Keratinocyte (primary cell): ENCODE measurements at regions not wholly inside any gene's neighbourhood (a gene's known extent, or its start where the extent isn't known, plus 50 kb on each side); places are given as distances from the start of the nearest gene placed in this dataset.

Experiments
- DNase-seq: peaks from one replicate; pipeline ENCODE4 v3.0.0-alpha.2; 2011; ENCODE audit warnings: low read depth, missing footprints, low spot score
- FAIRE-seq: peaks from 2 replicates; lab custom pipeline; 2011; peaks lifted over from hg19 to GRCh38; lab: Jason Lieb, UNC
- H2AFZ ChIP-seq: 2 replicates; pipeline ENCODE4 v1.6.0; 2012; ENCODE audit warnings: low read length, control low read depth, inconsistent platforms; ENCODE audit not compliant: control insufficient read depth
- H3K27ac ChIP-seq: 2 replicates; pipeline ENCODE4 v1.5.1; 2011; ENCODE audit warnings: low read length; ENCODE audit not compliant: control insufficient read depth, insufficient read depth
- H3K27me3 ChIP-seq: 3 replicates; pipeline ENCODE4 v1.6.0; 2011; ENCODE audit warnings: low read length; ENCODE audit not compliant: control insufficient read depth, insufficient read depth; ENCODE audit errors: extremely low read depth
- H3K36me3 ChIP-seq, 2 experiments: 2 replicates in 1 of 2; 3 replicates in 1 of 2; pipeline ENCODE4 v1.5.1; 2011; ENCODE audit warnings: low read length in 2 of 2, mild to moderate bottlenecking in 1 of 2; ENCODE audit not compliant: control insufficient read depth in 2 of 2, insufficient read depth in 2 of 2; ENCODE audit errors: extremely low read depth in 1 of 2
- H3K4me1 ChIP-seq: 3 replicates; pipeline ENCODE4 v1.5.1; 2011; ENCODE audit warnings: low read length; ENCODE audit not compliant: control insufficient read depth, insufficient read depth; ENCODE audit errors: extremely low read depth
- H3K4me2 ChIP-seq: 3 replicates; pipeline ENCODE4 v1.6.0; 2011; ENCODE audit warnings: low read depth, low read length; ENCODE audit not compliant: control insufficient read depth, insufficient read depth; ENCODE audit errors: extremely low read depth
- H3K4me3 ChIP-seq, 3 experiments: fragments of 200-600 bp in 1 of 3; sonication (generic) in 1 of 3; 2 replicates in 2 of 3; 3 replicates in 1 of 3; pipeline ENCODE4 v1.5.1; 2011 to 2016; ENCODE audit warnings: low read length in 3 of 3, mild to moderate bottlenecking in 3 of 3, control low read depth in 2 of 3, inconsistent platforms in 1 of 3, low read depth in 1 of 3, mixed read lengths in 1 of 3, mixed run types in 1 of 3, moderate library complexity in 1 of 3; ENCODE audit not compliant: control insufficient read depth in 2 of 3, insufficient read depth in 2 of 3; ENCODE audit errors: extremely low read depth in 1 of 3
- H3K79me2 ChIP-seq: 2 replicates; pipeline ENCODE4 v1.6.0; 2012; ENCODE audit warnings: low read length; ENCODE audit not compliant: control insufficient read depth, insufficient read depth
- H3K9ac ChIP-seq: 3 replicates; pipeline ENCODE4 v1.6.0; 2011; ENCODE audit warnings: low read length; ENCODE audit not compliant: control insufficient read depth, insufficient read depth; ENCODE audit errors: extremely low read depth
- H3K9me1 ChIP-seq: 3 replicates; pipeline ENCODE4 v1.6.0; 2011; ENCODE audit warnings: low read length; ENCODE audit not compliant: control insufficient read depth, insufficient read depth; ENCODE audit errors: extremely low read depth
- H3K9me3 ChIP-seq: 2 replicates; pipeline ENCODE4 v1.5.1; 2012; ENCODE audit warnings: low read depth, low read length; ENCODE audit not compliant: control insufficient read depth
- H4K20me1 ChIP-seq: 3 replicates; pipeline ENCODE4 v1.6.0; 2011; ENCODE audit warnings: low read length; ENCODE audit not compliant: control insufficient read depth, insufficient read depth; ENCODE audit errors: extremely low read depth
- CTCF ChIP-seq, 3 experiments: IDR thresholded peaks in 1 of 3; conservative IDR thresholded peaks in 1 of 3; optimal IDR thresholded peaks in 1 of 3; 2 replicates in 2 of 3; 3 replicates in 1 of 3; pipeline versions ENCODE3 to v1.5.1; 2011; ENCODE audit warnings: low read length in 3 of 3, mild to moderate bottlenecking in 3 of 3, moderate library complexity in 2 of 3, control low read depth in 1 of 3, inconsistent platforms in 1 of 3; ENCODE audit not compliant: insufficient read depth in 2 of 3; ENCODE audit errors: extremely low read depth in 1 of 3
- EZH2 ChIP-seq: IDR thresholded peaks from one replicate; pipeline ENCODE4 v1.6.1; 2012; ENCODE audit warnings: inconsistent platforms, mild to moderate bottlenecking, low read length, moderate library complexity
- dilution Hi-C: fragments of 300-500 bp; cut with MboI; formaldehyde crosslinking; loops from one replicate; pipeline ENCODE4 v1.7.0; 2020; ENCODE audit warnings: low sequenced_read_pairs; ENCODE audit not compliant: extremely low pct_ligation_motif_present

DNA sequence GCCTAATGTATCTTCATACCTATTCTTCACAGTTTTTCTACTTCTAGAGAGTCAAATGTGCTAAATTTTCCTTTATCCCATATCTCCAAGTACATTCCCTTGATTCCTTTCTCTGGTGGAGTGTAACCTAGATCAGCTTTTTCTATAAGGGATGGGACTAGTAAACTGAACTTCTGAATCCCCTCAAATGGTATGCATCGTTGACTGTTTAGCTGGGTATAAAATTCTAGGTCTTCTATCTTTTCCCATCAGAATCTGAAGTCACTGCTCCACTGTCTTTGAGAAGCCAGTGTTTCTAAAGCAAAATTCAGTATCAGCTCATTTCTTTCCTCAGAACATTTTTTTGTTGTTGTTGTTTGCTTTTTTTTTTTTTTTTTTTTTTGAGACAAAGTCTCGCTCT, 1256.8 kb downstream of the BRD1 start:
- no peak overlapping the region for H3K4me3 ChIP-seq
- peaks cover 14% of the 10 kb centered on the region for H3K9me3 ChIP-seq
- DNase-seq (no peak), FAIRE-seq (no peak)
- H3K27me3 ChIP-seq = peaks cover 12% of the 10 kb centered on the region
- H3K4me2 ChIP-seq = no peak overlapping the region
- TF ChIP-seq EZH2 = no peak
- no peak for TF ChIP-seq CTCF (optimal IDR thresholded peaks at IDR 0.05 in 1 of 3, IDR thresholded peaks at IDR 0.05 in 1 of 3, conservative IDR thresholded peaks at IDR 0.05 in 1 of 3; ENCODE audit: extremely low read depth in 1 of 3, insufficient read depth in 2 of 3, low read length in 3 of 3)
- dilution Hi-C loops = no loop called here
- no peaks in the 10 kb centered on the region for H3K9me1 ChIP-seq
- no peak overlapping the region for H3K9ac ChIP-seq
- H4K20me1 ChIP-seq = no peaks in the 10 kb centered on the region
- no peak overlapping the region for H2AFZ ChIP-seq
- no peaks in the 10 kb centered on the region for H3K36me3 ChIP-seq
- no peaks in the 10 kb centered on the region for H3K4me1 ChIP-seq
- H3K79me2 ChIP-seq = no peaks in the 10 kb centered on the region
- no peak overlapping the region for H3K27ac ChIP-seq

- H3K4me3 ChIP-seq = no peak overlapping the region
These were observed 1258.0 kb downstream of the BRD1 start for GRCh38 chr22:48569476-48570233.

More at GRCh38 chr22:48569476-48570233, 1258.0 kb downstream of the BRD1 start:
- H3K27me3 ChIP-seq = peaks cover 7% of the 10 kb centered on the region
- H3K9ac ChIP-seq = no peak overlapping the region
- H3K9me3 ChIP-seq = peaks cover 16% of the 10 kb centered on the region
- no peaks in the 10 kb centered on the region for H3K36me3 ChIP-seq
- H3K79me2 ChIP-seq = no peaks in the 10 kb centered on the region
- dilution Hi-C loops = no loop called here
- H4K20me1 ChIP-seq = no peaks in the 10 kb centered on the region
- no peak for TF ChIP-seq EZH2
- no peak for TF ChIP-seq CTCF (optimal IDR thresholded peaks at IDR 0.05 in 1 of 3, IDR thresholded peaks at IDR 0.05 in 1 of 3, conservative IDR thresholded peaks at IDR 0.05 in 1 of 3; ENCODE audit: extremely low read depth in 1 of 3, insufficient read depth in 2 of 3, low read length in 3 of 3)
- no peak for FAIRE-seq
- DNase-seq = no peak
- H3K9me1 ChIP-seq = no peaks in the 10 kb centered on the region
- H3K4me2 ChIP-seq = no peak overlapping the region
- no peaks in the 10 kb centered on the region for H3K4me1 ChIP-seq
- no peak overlapping the region for H3K27ac ChIP-seq
- no peak overlapping the region for H2AFZ ChIP-seq
